HG02973 (cell line): ENCODE measurements at regions not wholly inside any gene's neighbourhood (a gene's known extent, or its start where the extent isn't known, plus 50 kb on each side); places are given as distances from the start of the nearest gene placed in this dataset.
"Not testable (repeated sequence)": the region's sequence is repeated elsewhere in the genome, so short reads cannot be mapped to it uniquely, and the experiment has no call there.

Source experiments
- ATAC-seq: cut with Tn5 transposase; IDR thresholded peaks from one replicate; pipeline ENCODE4 v1.9.1; 2021; ENCODE audit warnings: moderate library complexity; ENCODE audit not compliant: unreplicated experiment

GRCh38 chr4:164531336-164531735, 222.6 kb upstream of the SMIM31 start:
- no peak for ATAC-seq

- ATAC-seq: no peak
These were observed 217.1 kb upstream of the SMIM31 start for GRCh38 chr4:164536814-164537213.

DNA sequence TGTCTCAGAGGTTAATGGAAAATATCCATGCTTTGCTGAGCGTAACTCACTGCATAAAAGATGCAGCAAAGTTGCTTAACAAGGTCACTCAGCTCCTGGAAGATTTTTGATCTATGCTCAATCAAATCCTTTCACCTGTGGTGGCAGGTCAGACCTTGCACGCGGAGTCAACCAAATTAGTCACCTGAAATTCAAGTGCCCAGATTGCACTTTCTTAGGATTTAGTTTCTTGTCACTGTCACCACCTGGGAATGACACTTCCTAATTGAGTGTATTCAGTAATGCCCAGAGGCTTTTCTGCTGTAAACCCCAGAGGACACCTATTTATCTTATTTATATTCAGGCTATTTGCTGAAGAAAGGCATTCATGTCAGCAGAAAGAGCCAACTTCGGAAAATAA, 215.8 kb upstream of the SMIM31 start:
- no peak for ATAC-seq

- ATAC-seq: no peak
These were observed 212.9 kb upstream of the SMIM31 start for GRCh38 chr4:164540987-164541386.

DNA sequence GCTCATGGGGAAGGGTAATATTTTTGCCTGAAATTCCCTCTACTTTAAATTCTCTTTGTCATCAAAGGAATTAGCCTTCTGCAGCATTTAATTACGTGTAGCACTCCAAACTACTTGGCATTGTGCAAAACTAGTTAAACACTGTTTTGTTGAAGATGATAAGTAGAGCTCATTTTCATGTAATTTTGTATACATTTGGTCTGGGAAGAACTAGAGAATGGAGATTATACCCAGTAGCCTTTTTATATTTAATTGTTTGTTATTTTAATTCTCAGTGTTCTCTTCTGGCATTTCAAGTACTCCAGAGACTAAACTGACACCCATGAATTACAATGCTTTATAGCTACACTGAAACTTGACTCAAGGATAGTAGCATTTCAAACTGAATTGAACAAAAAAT, 211.5 kb upstream of the SMIM31 start:
- ATAC-seq: no peak

- ATAC-seq: no peak
These were observed 202.8 kb upstream of the SMIM31 start for GRCh38 chr4:164550989-164551712.

- no peak for ATAC-seq
These were observed 202.3 kb upstream of the SMIM31 start for GRCh38 chr4:164551713-164552040.

- ATAC-seq: no peak
These were observed 182.1 kb upstream of the SMIM31 start for GRCh38 chr4:164571593-164572390.

- no peak for ATAC-seq
These were observed 181.1 kb upstream of the SMIM31 start for GRCh38 chr4:164572877-164573279.

GRCh38 chr4:164575861-164576260, 178.1 kb upstream of the SMIM31 start:
- ATAC-seq: no peak

DNA sequence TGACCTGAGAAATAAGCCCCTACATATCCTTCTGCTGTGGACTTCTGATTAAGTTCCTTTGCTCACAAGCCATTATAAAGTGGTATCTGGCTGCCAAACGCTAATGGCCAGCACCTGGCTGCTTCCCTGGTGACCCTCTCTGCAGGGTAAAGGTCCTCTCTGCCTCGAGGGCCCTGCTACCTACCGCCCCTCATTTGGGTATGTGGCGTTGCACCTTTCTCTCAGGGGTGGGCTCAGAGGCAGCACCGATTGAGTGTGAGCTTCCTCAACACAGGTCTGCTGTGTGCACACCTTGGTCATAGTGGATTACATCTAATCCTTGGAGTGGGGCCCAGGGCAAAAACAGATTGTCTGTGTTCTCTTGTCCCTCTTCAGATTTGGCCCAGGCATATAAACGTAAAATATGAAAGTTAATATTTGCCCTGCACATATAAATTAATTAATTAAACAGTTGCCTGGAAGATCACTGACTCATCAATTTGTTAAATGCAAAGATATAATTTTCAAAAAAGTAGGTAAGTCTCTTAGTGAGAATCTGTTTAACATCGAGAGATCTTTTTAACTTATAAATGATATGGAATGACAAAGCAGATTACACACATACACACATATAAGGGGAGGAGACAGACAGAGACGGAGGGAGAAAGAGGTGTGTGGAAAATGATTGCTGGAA, 174.5 kb upstream of the SMIM31 start:
- no peak for ATAC-seq

- no peak for ATAC-seq
These were observed 162.3 kb upstream of the SMIM31 start for GRCh38 chr4:164591666-164592065.

DNA sequence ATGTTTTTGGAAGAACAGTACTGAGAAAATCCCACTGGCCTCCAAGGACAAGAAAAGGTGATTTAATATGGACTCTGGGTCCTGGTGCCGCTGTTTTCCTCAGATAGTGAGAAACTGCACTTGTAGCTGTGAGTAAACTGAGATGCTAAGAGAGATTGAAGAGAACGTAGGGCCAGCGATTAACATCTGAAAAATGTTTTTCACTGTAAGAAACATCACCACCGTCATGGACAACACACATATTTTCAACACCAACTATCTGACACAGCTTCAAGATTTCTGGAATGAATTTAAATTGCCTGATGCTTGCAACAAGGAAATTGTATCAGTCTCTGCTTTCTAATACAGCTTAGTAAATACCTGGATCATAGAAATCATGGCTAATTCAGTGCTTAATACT, 158.2 kb upstream of the SMIM31 start:
- ATAC-seq: no peak

DNA sequence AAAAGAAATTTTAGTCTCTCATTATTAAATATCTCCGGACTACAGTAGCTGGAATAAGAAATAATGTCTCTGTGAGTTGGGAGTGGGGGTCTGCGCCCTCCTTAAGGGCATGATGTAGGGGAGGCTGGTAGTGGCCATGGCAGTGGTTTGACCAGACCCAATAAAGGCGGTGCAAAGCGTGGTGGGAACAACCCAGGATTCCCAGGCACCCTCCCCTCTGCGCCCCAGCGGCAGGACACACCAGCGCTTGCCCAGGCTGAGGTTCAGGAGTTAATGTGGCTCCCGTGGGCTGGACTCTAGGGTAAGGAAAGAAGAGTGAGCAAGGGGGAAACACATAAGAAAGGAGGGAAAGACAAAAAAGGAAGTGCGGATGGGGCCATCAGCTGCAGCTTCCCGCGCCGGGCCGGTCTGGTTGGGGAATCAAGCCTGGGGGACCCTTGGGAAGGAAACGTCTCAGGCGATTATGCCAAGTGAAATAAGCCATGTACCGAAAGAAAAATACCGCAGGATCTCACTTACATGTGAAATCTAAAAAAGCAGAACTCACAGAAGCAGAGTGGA, 157.5 kb upstream of the SMIM31 start:
- no peak for ATAC-seq

DNA sequence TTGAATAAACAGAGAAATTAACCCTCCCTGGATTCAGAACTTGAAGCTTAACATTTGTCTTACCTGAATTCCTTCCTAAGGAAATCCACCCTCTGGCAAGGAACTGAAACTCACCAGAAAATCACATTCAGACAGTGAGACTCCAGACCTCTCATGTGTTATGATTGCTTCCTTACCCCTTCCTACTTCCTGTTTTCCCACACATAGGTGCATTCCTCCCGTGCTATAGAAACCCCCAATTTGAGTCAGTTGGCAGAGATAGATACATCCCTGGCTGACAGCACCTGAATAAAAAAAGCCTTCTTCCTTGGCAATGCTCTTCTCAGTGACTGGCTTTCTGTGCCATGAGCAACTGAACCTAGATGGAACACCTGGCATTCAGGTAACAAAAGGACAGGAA, 157.0 kb upstream of the SMIM31 start:
- no peak for ATAC-seq

DNA sequence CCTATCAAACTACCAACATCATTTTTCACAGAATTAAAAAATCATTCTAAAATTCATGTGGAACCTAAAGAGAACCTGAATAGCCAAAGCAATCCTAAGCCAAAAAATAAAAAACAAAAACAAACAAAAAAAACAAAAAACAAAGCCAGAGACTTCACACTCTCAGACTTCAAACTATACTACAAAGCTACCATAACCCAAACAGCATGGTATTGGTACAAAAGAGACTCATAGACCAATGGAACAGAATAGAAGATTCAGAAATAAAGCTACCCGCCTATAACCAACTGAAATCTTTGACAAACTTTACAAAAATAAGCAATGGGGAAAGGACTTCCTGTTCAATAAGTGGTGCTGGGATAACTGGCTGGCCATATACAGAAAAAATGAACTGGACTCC, 152.3 kb upstream of the SMIM31 start:
- no peak for ATAC-seq

GRCh38 chr4:164605791-164606190, 148.1 kb upstream of the SMIM31 start:
- ATAC-seq: not testable (repeated sequence)

DNA sequence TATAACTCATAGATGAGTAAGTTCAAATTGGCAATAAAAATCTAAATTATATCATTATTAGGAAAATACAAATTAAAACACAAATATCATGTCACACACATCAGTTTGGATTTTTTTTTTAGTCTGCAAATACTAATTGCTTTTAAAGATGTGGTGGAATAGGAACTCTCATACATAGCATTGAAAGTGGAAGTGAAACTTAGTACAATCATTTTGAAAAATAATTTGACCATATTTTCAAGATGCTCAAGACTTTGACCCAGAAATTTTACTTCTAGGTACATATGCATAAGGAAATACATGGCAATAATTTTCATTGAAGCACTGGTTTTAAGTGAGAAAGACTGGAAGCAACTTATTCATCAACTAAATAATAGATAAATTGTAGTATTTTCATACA, 147.5 kb upstream of the SMIM31 start:
- ATAC-seq: peak; percentile 98

- no peak for ATAC-seq
These were observed 140.7 kb upstream of the SMIM31 start for GRCh38 chr4:164613256-164613655.

GRCh38 chr4:164613792-164614191, 140.1 kb upstream of the SMIM31 start:
- ATAC-seq: no peak

- ATAC-seq: no peak
These were observed 139.6 kb upstream of the SMIM31 start for GRCh38 chr4:164614329-164614728.

GRCh38 chr4:164614999-164615398, 138.9 kb upstream of the SMIM31 start:
- ATAC-seq: no peak
